Body of pancreas (tissue), 4 donors: ENCODE measurements at regions not wholly inside any gene's neighbourhood (a gene's known extent, or its start where the extent isn't known, plus 50 kb on each side); places are given as distances from the start of the nearest gene placed in this dataset.

Experiments used
- POLR2A ChIP-seq, 3 donors: fragments of 450-650 bp; IDR thresholded peaks; one replicate each; pipeline ENCODE4 v1.6.1; 2016; ENCODE audit warnings: antibody characterized with exemption in 3 of 3, mild to moderate bottlenecking in 2 of 3
- TF ChIP-seq, protein P1 (sequence below), 7 experiments: fragments of 450-650 bp in 4 of 7; fragments of 200-600 bp in 3 of 7; sonication (generic) in 3 of 7; IDR thresholded peaks; one replicate each; pipeline ENCODE4 v1.5.1; 2016 to 2019; ENCODE audit warnings: antibody characterized with exemption in 7 of 7

- TF ChIP-seq, protein P1, sequence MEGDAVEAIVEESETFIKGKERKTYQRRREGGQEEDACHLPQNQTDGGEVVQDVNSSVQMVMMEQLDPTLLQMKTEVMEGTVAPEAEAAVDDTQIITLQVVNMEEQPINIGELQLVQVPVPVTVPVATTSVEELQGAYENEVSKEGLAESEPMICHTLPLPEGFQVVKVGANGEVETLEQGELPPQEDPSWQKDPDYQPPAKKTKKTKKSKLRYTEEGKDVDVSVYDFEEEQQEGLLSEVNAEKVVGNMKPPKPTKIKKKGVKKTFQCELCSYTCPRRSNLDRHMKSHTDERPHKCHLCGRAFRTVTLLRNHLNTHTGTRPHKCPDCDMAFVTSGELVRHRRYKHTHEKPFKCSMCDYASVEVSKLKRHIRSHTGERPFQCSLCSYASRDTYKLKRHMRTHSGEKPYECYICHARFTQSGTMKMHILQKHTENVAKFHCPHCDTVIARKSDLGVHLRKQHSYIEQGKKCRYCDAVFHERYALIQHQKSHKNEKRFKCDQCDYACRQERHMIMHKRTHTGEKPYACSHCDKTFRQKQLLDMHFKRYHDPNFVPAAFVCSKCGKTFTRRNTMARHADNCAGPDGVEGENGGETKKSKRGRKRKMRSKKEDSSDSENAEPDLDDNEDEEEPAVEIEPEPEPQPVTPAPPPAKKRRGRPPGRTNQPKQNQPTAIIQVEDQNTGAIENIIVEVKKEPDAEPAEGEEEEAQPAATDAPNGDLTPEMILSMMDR (IDR thresholded peaks at IDR 0.05) = no peak
- TF ChIP-seq POLR2A (IDR thresholded peaks at IDR 0.05) = no peak
Measured at GRCh38 chr3:157763644-157764043, 260.4 kb upstream of the VEPH1 start.
